NT2/D1 (cell line): ENCODE measurements at regions not wholly inside any gene's neighbourhood (a gene's known extent, or its start where the extent isn't known, plus 50 kb on each side); places are given as distances from the start of the nearest gene placed in this dataset.

Experiments used
- DNase-seq: peaks from one replicate; pipeline ENCODE4 v3.0.0-alpha.2; 2011; ENCODE audit warnings: low read depth, low spot score
- H3K27me3 ChIP-seq: 2 replicates; pipeline ENCODE4 v1.6.0; 2011; ENCODE audit warnings: mild to moderate bottlenecking; ENCODE audit not compliant: insufficient read length, insufficient read depth
- H3K36me3 ChIP-seq: 2 replicates; pipeline ENCODE4 v1.6.1; 2011; ENCODE audit warnings: mild to moderate bottlenecking, low read length, mixed read lengths; ENCODE audit not compliant: insufficient read depth, insufficient read length
- H3K4me1 ChIP-seq: 2 replicates; pipeline ENCODE4 v1.5.1; 2011; ENCODE audit not compliant: insufficient read depth, insufficient read length
- H3K4me3 ChIP-seq: 2 replicates; pipeline ENCODE4 v1.5.1; 2011; ENCODE audit warnings: low read depth; ENCODE audit not compliant: insufficient read length
- H3K9ac ChIP-seq: 2 replicates; pipeline ENCODE4 v1.6.0; 2011; ENCODE audit warnings: low read depth; ENCODE audit not compliant: insufficient read length
- H3K9me3 ChIP-seq: 2 replicates; pipeline ENCODE4 v1.5.1; 2011; ENCODE audit warnings: mild to moderate bottlenecking, low read length; ENCODE audit not compliant: insufficient read depth
- SUZ12 ChIP-seq: IDR thresholded peaks from 2 replicates; pipeline ENCODE4 v1.6.1; 2011; ENCODE audit not compliant: insufficient read length, insufficient read depth; ENCODE audit errors: extremely low read depth
- YY1 ChIP-seq: IDR thresholded peaks from 2 replicates; pipeline ENCODE4 v1.6.1; 2011; ENCODE audit not compliant: insufficient read length, insufficient read depth
- ZNF274 ChIP-seq: IDR thresholded peaks from 2 replicates; pipeline ENCODE4 v1.6.1; 2011; ENCODE audit warnings: mild to moderate bottlenecking, low read depth, low read length

GRCh38 chr4:115323106-115323707 lies 209.8 kb upstream of the NDST4 start:
- no peaks in the 10 kb centered on the region for H3K4me1 ChIP-seq

GRCh38 chr4:115315182-115315581 lies 201.8 kb upstream of the NDST4 start:
- Histone ChIP-seq H3K27me3 (no peaks in the 10 kb centered on the region), H3K4me1 (no peaks in the 10 kb centered on the region), H3K4me3 (no peak overlapping the region), H3K9me3 (no peaks in the 10 kb centered on the region), H3K9ac (no peak overlapping the region), H3K36me3 (no peaks in the 10 kb centered on the region)
- no peak for TF ChIP-seq SUZ12
- no peak for TF ChIP-seq ZNF274
- no peak for TF ChIP-seq YY1
- no peak for DNase-seq

More at GRCh38 chr4:115323106-115323707, 209.8 kb upstream of the NDST4 start:
- no peaks in the 10 kb centered on the region for H3K36me3 ChIP-seq
- no peaks in the 10 kb centered on the region for H3K9me3 ChIP-seq
- no peak overlapping the region for H3K9ac ChIP-seq
- no peaks in the 10 kb centered on the region for H3K27me3 ChIP-seq
- TF ChIP-seq YY1 (no peak), SUZ12 (no peak), ZNF274 (no peak)
- DNase-seq = no peak
- H3K4me3 ChIP-seq = no peak overlapping the region

- H3K36me3 ChIP-seq = no peaks in the 10 kb centered on the region
- no peaks in the 10 kb centered on the region for H3K9me3 ChIP-seq
- H3K9ac ChIP-seq = no peak overlapping the region
- no peaks in the 10 kb centered on the region for H3K4me1 ChIP-seq
- H3K27me3 ChIP-seq = no peaks in the 10 kb centered on the region
- TF ChIP-seq ZNF274 = no peak
- no peak for TF ChIP-seq YY1
- TF ChIP-seq SUZ12 = no peak
- no peak overlapping the region for H3K4me3 ChIP-seq
- DNase-seq = no peak
Measured at GRCh38 chr4:115310641-115311040, 197.2 kb upstream of the NDST4 start.

GRCh38 chr4:115294717-115295116 lies 181.3 kb upstream of the NDST4 start:
- H3K36me3 ChIP-seq = no peaks in the 10 kb centered on the region
- no peak overlapping the region for H3K9ac ChIP-seq
- TF ChIP-seq SUZ12 (no peak), YY1 (no peak), ZNF274 (no peak)
- H3K9me3 ChIP-seq = no peaks in the 10 kb centered on the region
- no peak overlapping the region for H3K4me3 ChIP-seq
- H3K27me3 ChIP-seq = no peaks in the 10 kb centered on the region
- H3K4me1 ChIP-seq = no peaks in the 10 kb centered on the region
- no peak for DNase-seq

GRCh38 chr4:115293093-115293462 lies 179.7 kb upstream of the NDST4 start:
- Histone ChIP-seq H3K27me3 (no peaks in the 10 kb centered on the region), H3K9ac (no peak overlapping the region), H3K4me3 (no peak overlapping the region), H3K36me3 (no peaks in the 10 kb centered on the region), H3K9me3 (no peaks in the 10 kb centered on the region), H3K4me1 (no peaks in the 10 kb centered on the region)
- no peak for DNase-seq
- TF ChIP-seq YY1 = no peak
- TF ChIP-seq ZNF274 = no peak
- no peak for TF ChIP-seq SUZ12

GRCh38 chr4:115292320-115293092 lies 179.1 kb upstream of the NDST4 start:
- no peaks in the 10 kb centered on the region for H3K36me3 ChIP-seq
- no peak for TF ChIP-seq SUZ12
- TF ChIP-seq ZNF274 = no peak
- no peak for TF ChIP-seq YY1
- no peak overlapping the region for H3K9ac ChIP-seq
- no peak overlapping the region for H3K4me3 ChIP-seq
- no peaks in the 10 kb centered on the region for H3K9me3 ChIP-seq
- no peak for DNase-seq
- H3K4me1 ChIP-seq = no peaks in the 10 kb centered on the region
- no peaks in the 10 kb centered on the region for H3K27me3 ChIP-seq

- Histone ChIP-seq H3K9me3 (no peaks in the 10 kb centered on the region), H3K4me1 (no peaks in the 10 kb centered on the region), H3K27me3 (no peaks in the 10 kb centered on the region), H3K9ac (no peak overlapping the region), H3K36me3 (no peaks in the 10 kb centered on the region), H3K4me3 (no peak overlapping the region)
- no peak for DNase-seq
- TF ChIP-seq ZNF274 = no peak
- TF ChIP-seq YY1 = no peak
- TF ChIP-seq SUZ12 = no peak
Measured at GRCh38 chr4:115287426-115287825, 174.0 kb upstream of the NDST4 start.
